ENCODE measurements at regions not wholly inside any gene's neighbourhood (a gene's known extent, or its start where the extent isn't known, plus 50 kb on each side); places are given as distances from the start of the nearest gene placed in this dataset.

DNA sequence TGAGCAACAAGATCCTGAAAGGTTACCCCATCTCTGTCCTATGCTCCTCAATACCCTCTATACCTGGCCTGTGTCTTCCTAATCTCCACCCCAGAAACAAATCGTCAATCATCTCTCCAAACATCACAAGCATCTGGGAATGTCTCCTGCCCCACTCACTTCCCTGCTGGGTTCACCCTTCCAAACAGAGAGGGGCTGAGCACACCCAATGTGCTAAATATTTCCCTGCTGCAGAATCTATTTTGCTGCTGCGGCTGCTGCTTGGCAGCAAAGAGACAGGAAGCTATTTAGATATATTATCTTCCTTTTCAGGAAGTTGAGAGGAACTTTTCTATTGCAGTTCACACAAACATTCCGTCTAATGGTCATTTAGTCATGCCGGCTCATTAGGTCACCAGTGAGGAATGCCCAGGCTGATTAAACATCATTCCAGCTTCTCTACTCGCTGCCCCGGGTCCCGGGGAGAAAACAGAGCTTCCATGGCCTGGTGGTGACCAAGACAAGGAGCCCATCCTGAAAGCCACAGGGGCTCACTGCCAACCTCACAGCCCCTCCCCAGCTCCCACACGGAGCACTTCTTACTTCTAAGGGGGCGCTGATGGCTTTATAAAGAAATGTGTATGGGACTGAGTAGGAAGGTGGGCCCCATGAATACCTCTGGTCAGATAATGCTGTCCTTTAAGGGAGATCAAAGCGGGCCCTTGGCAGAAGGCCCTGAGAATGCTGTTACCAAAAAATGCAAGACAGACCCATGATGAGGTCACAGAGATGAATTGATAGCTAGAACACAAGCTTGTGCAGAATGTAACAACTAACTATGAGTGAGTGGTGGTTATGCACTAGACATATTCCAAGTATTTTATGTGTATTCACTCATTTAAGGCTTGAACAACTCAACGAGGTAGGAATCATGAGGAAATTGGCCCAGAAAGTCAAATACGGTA lies 218.3 kb downstream of the SOX9 start:
- Histone ChIP-seq H3K4me1 (ENCODE audit: insufficient read depth) (no peaks in the 10 kb centered on the region), H3K27ac (ENCODE audit: low read depth) (no peak overlapping the region), H3K27me3 (ENCODE audit: insufficient read depth) (no peaks in the 10 kb centered on the region), H3K36me3 (ENCODE audit: insufficient read depth) (no peaks in the 10 kb centered on the region), H3K79me2 (replicated peaks; ENCODE audit: insufficient read depth) (no peaks in the 10 kb centered on the region), H3K9me2 (ENCODE audit: insufficient read depth) (0 out of 2 replicates have a peak, but pooled peaks cover 3% of the 10 kb centered on the region), H3K4me3 (no peak overlapping the region), H4K20me1 (replicated peaks; ENCODE audit: insufficient read depth) (no peaks in the 10 kb centered on the region), H3K4me2 (no peak overlapping the region), H3F3A (replicated peaks; ENCODE audit: low read depth) (no peaks in the 10 kb centered on the region), H2AFZ (no peak overlapping the region)
- Mint-ChIP-seq H3K27me3 (ENCODE audit: insufficient read depth, low read depth, poor library complexity) (peaks cover 3% of the 10 kb centered on the region), H3K4me3 (no peak overlapping the region), H3K4me1 (peaks cover 14% of the 10 kb centered on the region), H3K36me3 (ENCODE audit: low read depth) (no peaks in the 10 kb centered on the region), H3K27ac (no peak overlapping the region), H3K9me3 (no peaks in the 10 kb centered on the region)
- TF ChIP-seq CREB1 (CRISPR knock-in tag; IDR thresholded peaks at IDR 0.05; ENCODE audit: low read depth) (no peak), JUNB (IDR thresholded peaks at IDR 0.05; ENCODE audit: unreplicated experiment) (no peak), EZH2 (IDR thresholded peaks at IDR 0.05; ENCODE audit: low read depth, unreplicated experiment) (no peak), EZH2phosphoT487 (IDR thresholded peaks at IDR 0.05; ENCODE audit: unreplicated experiment) (no peak), NANOG (IDR thresholded peaks at IDR 0.05; ENCODE audit: borderline replicate concordance) (no peak)
- TF ChIP-seq, protein P1, sequence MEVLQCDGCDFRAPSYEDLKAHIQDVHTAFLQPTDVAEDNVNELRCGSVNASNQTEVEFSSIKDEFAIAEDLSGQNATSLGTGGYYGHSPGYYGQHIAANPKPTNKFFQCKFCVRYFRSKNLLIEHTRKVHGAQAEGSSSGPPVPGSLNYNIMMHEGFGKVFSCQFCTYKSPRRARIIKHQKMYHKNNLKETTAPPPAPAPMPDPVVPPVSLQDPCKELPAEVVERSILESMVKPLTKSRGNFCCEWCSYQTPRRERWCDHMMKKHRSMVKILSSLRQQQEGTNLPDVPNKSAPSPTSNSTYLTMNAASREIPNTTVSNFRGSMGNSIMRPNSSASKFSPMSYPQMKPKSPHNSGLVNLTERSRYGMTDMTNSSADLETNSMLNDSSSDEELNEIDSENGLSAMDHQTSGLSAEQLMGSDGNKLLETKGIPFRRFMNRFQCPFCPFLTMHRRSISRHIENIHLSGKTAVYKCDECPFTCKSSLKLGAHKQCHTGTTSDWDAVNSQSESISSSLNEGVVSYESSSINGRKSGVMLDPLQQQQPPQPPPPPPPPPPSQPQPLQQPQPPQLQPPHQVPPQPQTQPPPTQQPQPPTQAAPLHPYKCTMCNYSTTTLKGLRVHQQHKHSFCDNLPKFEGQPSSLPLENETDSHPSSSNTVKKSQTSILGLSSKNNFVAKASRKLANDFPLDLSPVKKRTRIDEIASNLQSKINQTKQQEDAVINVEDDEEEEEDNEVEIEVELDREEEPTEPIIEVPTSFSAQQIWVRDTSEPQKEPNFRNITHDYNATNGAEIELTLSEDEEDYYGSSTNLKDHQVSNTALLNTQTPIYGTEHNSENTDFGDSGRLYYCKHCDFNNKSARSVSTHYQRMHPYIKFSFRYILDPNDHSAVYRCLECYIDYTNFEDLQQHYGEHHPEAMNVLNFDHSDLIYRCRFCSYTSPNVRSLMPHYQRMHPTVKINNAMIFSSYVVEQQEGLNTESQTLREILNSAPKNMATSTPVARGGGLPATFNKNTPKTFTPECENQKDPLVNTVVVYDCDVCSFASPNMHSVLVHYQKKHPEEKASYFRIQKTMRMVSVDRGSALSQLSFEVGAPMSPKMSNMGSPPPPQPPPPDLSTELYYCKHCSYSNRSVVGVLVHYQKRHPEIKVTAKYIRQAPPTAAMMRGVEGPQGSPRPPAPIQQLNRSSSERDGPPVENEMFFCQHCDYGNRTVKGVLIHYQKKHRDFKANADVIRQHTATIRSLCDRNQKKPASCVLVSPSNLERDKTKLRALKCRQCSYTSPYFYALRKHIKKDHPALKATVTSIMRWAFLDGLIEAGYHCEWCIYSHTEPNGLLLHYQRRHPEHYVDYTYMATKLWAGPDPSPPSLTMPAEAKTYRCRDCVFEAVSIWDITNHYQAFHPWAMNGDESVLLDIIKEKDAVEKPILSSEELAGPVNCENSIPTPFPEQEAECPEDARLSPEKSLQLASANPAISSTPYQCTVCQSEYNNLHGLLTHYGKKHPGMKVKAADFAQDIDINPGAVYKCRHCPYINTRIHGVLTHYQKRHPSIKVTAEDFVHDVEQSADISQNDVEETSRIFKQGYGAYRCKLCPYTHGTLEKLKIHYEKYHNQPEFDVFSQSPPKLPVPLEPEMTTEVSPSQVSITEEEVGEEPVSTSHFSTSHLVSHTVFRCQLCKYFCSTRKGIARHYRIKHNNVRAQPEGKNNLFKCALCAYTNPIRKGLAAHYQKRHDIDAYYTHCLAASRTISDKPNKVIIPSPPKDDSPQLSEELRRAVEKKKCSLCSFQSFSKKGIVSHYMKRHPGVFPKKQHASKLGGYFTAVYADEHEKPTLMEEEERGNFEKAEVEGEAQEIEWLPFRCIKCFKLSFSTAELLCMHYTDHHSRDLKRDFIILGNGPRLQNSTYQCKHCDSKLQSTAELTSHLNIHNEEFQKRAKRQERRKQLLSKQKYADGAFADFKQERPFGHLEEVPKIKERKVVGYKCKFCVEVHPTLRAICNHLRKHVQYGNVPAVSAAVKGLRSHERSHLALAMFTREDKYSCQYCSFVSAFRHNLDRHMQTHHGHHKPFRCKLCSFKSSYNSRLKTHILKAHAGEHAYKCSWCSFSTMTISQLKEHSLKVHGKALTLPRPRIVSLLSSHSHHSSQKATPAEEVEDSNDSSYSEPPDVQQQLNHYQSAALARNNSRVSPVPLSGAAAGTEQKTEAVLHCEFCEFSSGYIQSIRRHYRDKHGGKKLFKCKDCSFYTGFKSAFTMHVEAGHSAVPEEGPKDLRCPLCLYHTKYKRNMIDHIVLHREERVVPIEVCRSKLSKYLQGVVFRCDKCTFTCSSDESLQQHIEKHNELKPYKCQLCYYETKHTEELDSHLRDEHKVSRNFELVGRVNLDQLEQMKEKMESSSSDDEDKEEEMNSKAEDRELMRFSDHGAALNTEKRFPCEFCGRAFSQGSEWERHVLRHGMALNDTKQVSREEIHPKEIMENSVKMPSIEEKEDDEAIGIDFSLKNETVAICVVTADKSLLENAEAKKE (CRISPR knock-in tag; IDR thresholded peaks at IDR 0.05) = no peak
- DNase-seq (ENCODE audit: low spot score) (no peak), ATAC-seq (no peak)

Data from GM23338 (cell line).